GM23338 (cell line): ENCODE measurements at regions not wholly inside any gene's neighbourhood (a gene's known extent, or its start where the extent isn't known, plus 50 kb on each side); places are given as distances from the start of the nearest gene placed in this dataset.

Source experiments
- ATAC-seq: fragments of 200-7000 bp; cut with Tn5 transposase; 3 replicates; pipeline ENCODE4 v1.9.1; 2020
- DNase-seq: peaks from one replicate; pipeline ENCODE4 v3.0.0-alpha.2; 2015; ENCODE audit warnings: low spot score
- H2AFZ ChIP-seq: fragments of 200-600 bp; sonication (generic); 2 replicates; pipeline ENCODE4 v1.8.0; 2016; ENCODE audit warnings: antibody characterized with exemption, mild to moderate bottlenecking, moderate library complexity
- H3F3A ChIP-seq: fragments of 200-600 bp; sonication (generic); replicated peaks from 2 replicates; pipeline ENCODE4 v1.8.0; 2017; ENCODE audit warnings: antibody characterized with exemption, mixed run types, low read depth
- H3K27ac ChIP-seq: fragments of 200-600 bp; sonication (generic); 2 replicates; pipeline ENCODE4 v1.6.1; 2016; ENCODE audit warnings: low read depth
- H3K27me3 ChIP-seq: fragments of 200-600 bp; sonication (generic); 2 replicates; pipeline ENCODE4 v1.8.0; 2016; ENCODE audit warnings: mild to moderate bottlenecking, mixed run types, moderate library complexity; ENCODE audit not compliant: insufficient read depth
- H3K36me3 ChIP-seq: fragments of 200-600 bp; sonication (generic); 2 replicates; pipeline ENCODE4 v1.8.0; 2016; ENCODE audit warnings: mild to moderate bottlenecking; ENCODE audit not compliant: insufficient read depth
- H3K4me1 ChIP-seq: fragments of 200-600 bp; sonication (generic); 2 replicates; pipeline ENCODE4 v1.8.0; 2016; ENCODE audit warnings: mild to moderate bottlenecking, moderate library complexity; ENCODE audit not compliant: insufficient read depth
- H3K4me2 ChIP-seq: fragments of 200-600 bp; sonication (generic); 2 replicates; pipeline ENCODE4 v1.7.1; 2017; ENCODE audit warnings: mixed run types
- H3K4me3 ChIP-seq: fragments of 200-600 bp; sonication (generic); 2 replicates; pipeline ENCODE4 v1.6.1; 2016; ENCODE audit warnings: mixed run types
- H3K79me2 ChIP-seq: fragments of 200-600 bp; sonication (generic); replicated peaks from 2 replicates; pipeline ENCODE4 v1.8.0; 2017; ENCODE audit warnings: mild to moderate bottlenecking; ENCODE audit not compliant: insufficient read depth
- H3K9me2 ChIP-seq: fragments of 200-600 bp; sonication (generic); 2 replicates; pipeline ENCODE4 v1.8.0; 2017; ENCODE audit not compliant: insufficient read depth
- H4K20me1 ChIP-seq: fragments of 200-600 bp; sonication (generic); replicated peaks from 2 replicates; pipeline ENCODE4 v1.8.0; 2017; ENCODE audit warnings: mild to moderate bottlenecking; ENCODE audit not compliant: insufficient read depth
- H3K27ac Mint-ChIP-seq: 2 replicates; pipeline ENCODE4 v1.8.0; 2020; ENCODE audit warnings: inconsistent platforms, mild to moderate bottlenecking, moderate library complexity, mixed read lengths
- H3K27me3 Mint-ChIP-seq: 3 replicates; pipeline ENCODE4 v1.8.0; 2022; ENCODE audit warnings: low read depth, mild to moderate bottlenecking, moderate library complexity, mixed read lengths, inconsistent platforms; ENCODE audit not compliant: insufficient read depth, poor library complexity
- H3K36me3 Mint-ChIP-seq: 3 replicates; pipeline ENCODE4 v1.8.0; 2021; ENCODE audit warnings: low read depth, mild to moderate bottlenecking, inconsistent platforms, moderate library complexity, mixed read lengths
- H3K4me1 Mint-ChIP-seq: 3 replicates; pipeline ENCODE4 v1.8.0; 2020; ENCODE audit warnings: mild to moderate bottlenecking, inconsistent platforms, mixed read lengths
- H3K4me3 Mint-ChIP-seq: 3 replicates; pipeline ENCODE4 v1.8.0; 2021; ENCODE audit warnings: moderate library complexity, mild to moderate bottlenecking, inconsistent platforms, mixed read lengths
- H3K9me3 Mint-ChIP-seq: 3 replicates; pipeline ENCODE4 v1.8.0; 2020; ENCODE audit warnings: moderate library complexity, mild to moderate bottlenecking, inconsistent platforms, mixed read lengths
- CREB1 ChIP-seq: fragments of 250-450 bp; sonication (Bioruptor Pico); IDR thresholded peaks from 2 replicates; pipeline ENCODE4 v1.5.0; 2020; ENCODE audit warnings: low read depth, mild to moderate bottlenecking, moderate library complexity
- CTCF ChIP-seq, 2 experiments: fragments of 200-600 bp in 1 of 2; sonication (generic) in 1 of 2; conservative IDR thresholded peaks; 2 replicates each; pipeline versions ENCODE4 v1.5.1 to v1.6.1; 2016 to 2017; ENCODE audit warnings: antibody characterized with exemption in 2 of 2, low read depth in 2 of 2, mild to moderate bottlenecking in 2 of 2, moderate library complexity in 1 of 2
- EZH2 ChIP-seq: fragments of 200-600 bp; sonication (generic); IDR thresholded peaks from one replicate; pipeline ENCODE4 v1.8.0; 2017; ENCODE audit warnings: antibody characterized with exemption, mild to moderate bottlenecking, low read depth; ENCODE audit not compliant: unreplicated experiment
- EZH2phosphoT487 ChIP-seq: fragments of 200-600 bp; sonication (generic); IDR thresholded peaks from one replicate; pipeline ENCODE4 v1.8.1; 2018; ENCODE audit warnings: antibody characterized with exemption; ENCODE audit not compliant: unreplicated experiment
- JUNB ChIP-seq: IDR thresholded peaks from one replicate; pipeline ENCODE4 v1.6.1; 2016; ENCODE audit warnings: antibody characterized with exemption; ENCODE audit not compliant: unreplicated experiment
- NANOG ChIP-seq: IDR thresholded peaks from 2 replicates; pipeline ENCODE4 v1.6.1; 2016; ENCODE audit warnings: antibody characterized with exemption, borderline replicate concordance
- POLR2AphosphoS5 ChIP-seq: IDR thresholded peaks from 2 replicates; pipeline ENCODE4 v1.6.1; 2016; ENCODE audit warnings: antibody characterized with exemption, low read depth
- REST ChIP-seq: IDR thresholded peaks from one replicate; pipeline ENCODE4 v1.6.1; 2018; ENCODE audit warnings: antibody characterized with exemption; ENCODE audit not compliant: unreplicated experiment
- STAT1 ChIP-seq: IDR thresholded peaks from one replicate; pipeline ENCODE4 v1.6.1; 2016; ENCODE audit warnings: antibody characterized with exemption; ENCODE audit not compliant: unreplicated experiment
- ZNF114 ChIP-seq: fragments of 250-450 bp; sonication (Bioruptor Pico); IDR thresholded peaks from 2 replicates; pipeline ENCODE4 v1.5.0; 2020; ENCODE audit warnings: mild to moderate bottlenecking, moderate library complexity
- ZNF331 ChIP-seq: fragments of 250-450 bp; sonication (Bioruptor Pico); IDR thresholded peaks from 2 replicates; pipeline ENCODE4 v1.5.0; 2020; ENCODE audit warnings: low read depth, mild to moderate bottlenecking, moderate library complexity

- H3K4me1 Mint-ChIP-seq, result 0 out of 3 replicates have a peak, but pooled peaks cover 6% of the 10 kb centered on the region
- Histone ChIP-seq H3K4me1 (peaks cover 6% of the 10 kb centered on the region), H3K27me3 (no peaks in the 10 kb centered on the region), H2AFZ (no peak overlapping the region), H3K9me2 (0 out of 2 replicates have a peak, but pooled peaks cover 10% of the 10 kb centered on the region), H3K36me3 (peaks cover 7% of the 10 kb centered on the region; the same call in 1 of the 2 replicates), H3F3A (no peaks in the 10 kb centered on the region), H3K4me3 (no peak overlapping the region), H3K27ac (no peak overlapping the region), H3K4me2 (no peak overlapping the region), H3K79me2 (no peaks in the 10 kb centered on the region), H4K20me1 (no peaks in the 10 kb centered on the region)
- DNase-seq, result no peak
- H3K36me3 Mint-ChIP-seq, result peaks cover 28% of the 10 kb centered on the region
- peaks cover 29% of the 10 kb centered on the region for H3K9me3 Mint-ChIP-seq
- H3K27me3 Mint-ChIP-seq, result no peaks in the 10 kb centered on the region
- no peak for ATAC-seq
- TF ChIP-seq EZH2 (no peak), STAT1 (no peak), POLR2AphosphoS5 (no peak), CREB1 (CRISPR knock-in tag) (no peak), ZNF114 (CRISPR knock-in tag) (no peak), ZNF331 (no peak)
- no peak overlapping the region; the same call in 1 of the 2 replicates for H3K27ac Mint-ChIP-seq
- no peak overlapping the region for H3K4me3 Mint-ChIP-seq
Observed at GRCh38 chr12:46548605-46549071, 176.1 kb upstream of the SLC38A2 start.

- peaks cover 30% of the 10 kb centered on the region for H3K9me3 Mint-ChIP-seq
- 0 out of 2 replicates have a peak, but pooled peaks cover 10% of the 10 kb centered on the region for H3K9me2 ChIP-seq
- TF ChIP-seq REST, result no peak
- no peak for TF ChIP-seq CTCF (conservative IDR thresholded peaks at IDR 0.05; ENCODE audit: low read depth in 2 of 2)
- TF ChIP-seq POLR2AphosphoS5, result no peak
- no peak for TF ChIP-seq EZH2phosphoT487
- TF ChIP-seq ZNF114 (CRISPR knock-in tag), result no peak
- no peak for TF ChIP-seq JUNB
- no peak for TF ChIP-seq ZNF331
- no peak for TF ChIP-seq CREB1 (CRISPR knock-in tag)
- TF ChIP-seq STAT1, result no peak
- TF ChIP-seq NANOG, result no peak
Observed at GRCh38 chr12:46547421-46548354, 175.1 kb upstream of the SLC38A2 start.

More at GRCh38 chr12:46547421-46548354, 175.1 kb upstream of the SLC38A2 start:
- Mint-ChIP-seq H3K27me3 (no peaks in the 10 kb centered on the region), H3K27ac (no peak overlapping the region), H3K4me3 (no peak overlapping the region), H3K36me3 (peaks cover 28% of the 10 kb centered on the region), H3K4me1 (0 out of 3 replicates have a peak, but pooled peaks cover 6% of the 10 kb centered on the region)
- Histone ChIP-seq H3K27me3 (no peaks in the 10 kb centered on the region), H3K4me1 (no peaks in the 10 kb centered on the region), H3F3A (no peaks in the 10 kb centered on the region), H3K27ac (no peak overlapping the region), H3K4me2 (no peak overlapping the region), H3K36me3 (peaks cover 7% of the 10 kb centered on the region; the same call in 1 of the 2 replicates), H3K79me2 (no peaks in the 10 kb centered on the region), H3K4me3 (no peak overlapping the region), H2AFZ (no peak overlapping the region), H4K20me1 (no peaks in the 10 kb centered on the region)
- ATAC-seq (no peak), DNase-seq (no peak)
